NCI-H146 (cell line): ENCODE measurements at regions not wholly inside any gene's neighbourhood (a gene's known extent, or its start where the extent isn't known, plus 50 kb on each side); places are given as distances from the start of the nearest gene placed in this dataset.

Experiments used
- DNase-seq: peaks from one replicate; lab custom pipeline; 2025; lab: John Stamatoyannopoulos, UW

DNA sequence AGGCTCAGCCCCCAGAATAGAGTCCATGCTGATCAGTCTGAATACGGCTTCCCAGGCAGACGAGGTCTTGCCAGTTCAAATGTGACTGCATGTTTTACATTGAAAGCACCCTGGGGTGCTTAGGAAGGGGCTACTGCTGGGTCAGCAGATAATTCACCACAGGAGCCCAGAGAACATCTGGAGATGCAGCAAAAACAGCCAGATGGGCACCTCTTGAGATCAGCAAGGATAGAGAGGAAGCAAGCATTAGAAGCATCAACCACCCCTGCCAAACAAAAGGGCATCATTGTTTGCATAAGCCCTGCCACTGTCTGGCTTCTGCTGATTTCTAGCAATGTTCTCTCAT is 403.1 kb downstream of the RRAGC start:
- no peak for DNase-seq

DNA sequence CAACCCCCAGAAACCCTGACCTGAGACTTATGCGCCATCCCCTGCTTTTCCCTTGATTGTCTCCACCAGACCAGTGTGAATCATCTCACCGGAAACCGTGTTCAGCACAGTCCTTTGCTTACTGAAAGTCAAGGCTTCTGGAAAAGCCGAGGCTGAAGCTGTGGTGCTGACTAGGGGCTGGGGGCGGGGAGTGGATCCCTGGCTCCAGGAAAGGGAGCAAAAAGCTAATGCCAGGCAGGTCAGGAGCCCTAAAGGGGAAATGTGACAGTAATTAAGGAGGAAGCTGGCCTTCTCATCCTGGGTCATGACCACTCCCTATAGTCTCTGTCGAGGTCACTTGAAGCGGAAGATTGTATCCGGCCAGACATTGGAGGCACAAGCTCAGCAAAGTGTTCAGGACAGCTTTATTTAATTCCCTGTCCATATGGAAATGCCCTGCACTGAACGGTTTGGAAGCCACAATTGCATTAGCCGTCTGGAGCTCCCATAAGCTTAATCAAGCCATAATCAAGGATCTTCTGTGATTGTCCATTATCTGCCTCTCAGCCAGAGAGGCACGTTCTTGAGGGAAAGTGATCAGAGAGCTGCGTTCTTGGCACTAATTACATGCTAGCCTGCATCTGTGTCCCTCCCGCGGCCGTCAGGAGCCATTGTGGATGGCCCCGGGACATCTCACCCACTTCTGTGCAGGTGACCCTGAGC is 403.6 kb downstream of the RRAGC start:
- no peak for DNase-seq

DNA sequence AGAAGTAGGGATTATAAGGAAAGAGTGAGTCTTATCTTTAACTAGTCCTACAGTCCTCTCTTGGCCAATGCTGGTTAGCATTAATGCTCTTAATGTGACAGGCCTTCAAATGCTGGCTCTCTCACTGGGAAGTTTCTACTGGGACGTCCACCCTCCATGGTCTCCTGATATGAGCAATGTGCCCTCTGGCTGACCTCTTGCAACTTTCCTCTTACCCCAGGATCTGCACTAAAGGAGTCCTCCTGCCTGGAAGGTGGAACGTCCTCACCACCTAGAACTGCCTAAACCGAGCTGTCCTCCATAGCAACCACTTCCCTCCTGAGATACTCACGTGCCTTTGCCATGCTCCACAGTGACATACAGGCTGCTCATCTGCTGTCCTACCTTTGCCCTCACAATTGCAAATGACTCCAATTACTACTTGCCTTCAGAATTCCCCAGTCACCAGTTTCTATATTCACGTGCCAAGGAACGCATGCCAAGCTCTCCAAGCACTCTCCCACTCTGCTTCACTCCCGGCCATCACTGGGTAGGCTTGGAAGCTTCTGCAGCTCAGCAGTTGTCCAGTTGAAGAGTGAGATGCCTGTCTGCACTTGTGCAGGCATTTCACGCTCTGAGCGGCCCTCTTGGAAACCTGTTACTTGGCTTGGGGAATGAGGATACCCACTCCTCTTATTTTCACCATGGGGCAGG is 404.7 kb downstream of the RRAGC start:
- DNase-seq, result no peak

DNA sequence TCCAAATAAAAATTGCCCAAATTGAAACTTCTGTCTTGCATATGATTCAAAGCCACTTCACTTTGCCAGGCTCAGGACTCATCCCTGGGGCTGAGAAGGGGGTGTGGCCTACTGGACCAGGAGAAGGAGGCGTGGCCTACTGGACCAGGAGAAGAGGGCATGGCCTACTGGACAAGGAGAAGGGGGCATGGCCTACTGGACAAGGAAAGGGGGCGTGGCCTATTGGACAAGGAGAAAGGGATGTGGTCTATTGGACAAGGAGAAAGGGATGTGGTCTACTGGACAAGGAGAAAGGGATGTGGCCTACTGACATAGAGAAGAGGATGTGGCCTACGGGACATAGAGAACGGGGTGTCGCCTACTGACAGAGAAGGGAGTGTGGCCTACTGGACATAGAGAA is 405.3 kb downstream of the RRAGC start:
- no peak for DNase-seq

DNA sequence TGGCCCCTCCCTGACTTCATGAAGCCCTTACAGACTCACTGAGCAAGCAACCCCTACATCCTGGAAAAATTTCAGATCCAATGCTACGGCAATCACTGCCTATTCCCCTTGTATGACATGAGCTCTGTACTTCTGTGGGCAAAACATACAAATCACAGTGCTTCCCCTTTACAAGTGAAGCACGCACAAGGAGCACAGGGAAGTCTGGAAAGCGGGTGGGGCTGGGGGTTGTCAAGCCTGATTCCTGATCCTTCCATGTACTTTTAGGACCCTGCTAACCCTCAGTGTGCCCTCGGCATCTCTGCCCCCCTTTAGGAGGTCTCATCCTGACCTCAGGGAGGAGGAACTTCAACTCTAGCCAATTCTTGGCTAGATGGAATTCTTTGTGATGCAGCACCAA is 405.7 kb upstream of the POU3F1 start:
- no peak for DNase-seq

DNA sequence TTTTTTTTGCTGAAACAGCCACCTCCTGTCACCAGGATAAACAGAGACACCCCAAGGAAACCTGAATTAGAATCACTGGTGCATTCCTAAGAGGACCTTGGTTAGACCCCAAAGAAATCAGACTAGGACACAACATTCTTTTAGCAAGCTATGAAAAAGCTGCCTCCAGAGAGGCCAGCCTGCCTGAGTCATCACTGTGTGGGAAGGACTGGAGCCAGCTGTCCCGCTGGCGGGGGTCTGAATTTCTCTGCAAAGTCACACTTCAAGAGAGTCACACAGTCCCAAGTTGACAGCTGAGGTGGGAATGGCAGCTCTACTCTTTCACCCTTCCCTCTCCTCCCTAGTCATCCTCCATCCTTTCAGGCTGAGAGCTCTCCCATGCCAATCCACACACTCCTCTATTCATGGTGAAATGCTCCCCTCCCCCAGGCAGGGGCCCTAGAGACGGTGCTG is 405.0 kb upstream of the POU3F1 start:
- no peak for DNase-seq

DNA sequence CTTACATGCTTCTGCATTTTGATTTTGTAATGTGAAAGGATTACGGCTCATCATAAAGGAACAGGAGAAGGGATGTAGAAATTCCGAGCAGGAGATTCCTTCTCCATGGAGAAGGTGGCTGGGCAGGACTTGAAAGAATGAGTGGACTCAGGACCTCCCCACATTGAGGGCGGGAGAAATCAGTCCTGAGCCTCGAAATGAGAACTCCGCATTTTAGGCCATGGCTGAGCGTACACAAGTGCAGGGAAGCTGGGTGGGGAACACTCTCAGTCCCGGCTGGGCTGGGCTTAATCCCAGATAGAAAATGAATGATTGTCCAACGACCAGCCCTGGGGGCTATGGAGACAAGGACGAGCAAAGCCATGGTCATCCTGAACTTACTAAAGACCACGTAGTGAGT is 402.3 kb upstream of the POU3F1 start:
- no peak for DNase-seq

DNA sequence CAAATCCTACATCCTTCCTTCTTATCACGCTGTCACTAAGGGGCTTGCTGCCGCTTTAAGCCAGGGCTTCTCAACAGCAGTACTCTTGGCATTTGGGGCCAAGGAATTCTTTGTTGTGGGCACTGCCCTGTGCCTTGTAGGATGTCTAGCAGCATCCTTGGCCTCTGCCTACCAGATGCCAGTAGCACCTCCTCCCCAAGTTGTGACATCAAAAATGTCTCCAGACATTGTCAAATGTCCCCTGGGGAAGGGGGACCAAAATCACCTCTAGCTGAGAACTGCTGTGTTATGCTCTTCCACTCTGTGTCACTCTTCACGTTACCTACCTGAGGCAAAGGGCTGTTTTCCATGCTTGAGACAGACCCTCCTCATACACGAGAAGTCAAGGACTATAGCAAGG is 400.3 kb upstream of the POU3F1 start:
- DNase-seq, result no peak

DNA sequence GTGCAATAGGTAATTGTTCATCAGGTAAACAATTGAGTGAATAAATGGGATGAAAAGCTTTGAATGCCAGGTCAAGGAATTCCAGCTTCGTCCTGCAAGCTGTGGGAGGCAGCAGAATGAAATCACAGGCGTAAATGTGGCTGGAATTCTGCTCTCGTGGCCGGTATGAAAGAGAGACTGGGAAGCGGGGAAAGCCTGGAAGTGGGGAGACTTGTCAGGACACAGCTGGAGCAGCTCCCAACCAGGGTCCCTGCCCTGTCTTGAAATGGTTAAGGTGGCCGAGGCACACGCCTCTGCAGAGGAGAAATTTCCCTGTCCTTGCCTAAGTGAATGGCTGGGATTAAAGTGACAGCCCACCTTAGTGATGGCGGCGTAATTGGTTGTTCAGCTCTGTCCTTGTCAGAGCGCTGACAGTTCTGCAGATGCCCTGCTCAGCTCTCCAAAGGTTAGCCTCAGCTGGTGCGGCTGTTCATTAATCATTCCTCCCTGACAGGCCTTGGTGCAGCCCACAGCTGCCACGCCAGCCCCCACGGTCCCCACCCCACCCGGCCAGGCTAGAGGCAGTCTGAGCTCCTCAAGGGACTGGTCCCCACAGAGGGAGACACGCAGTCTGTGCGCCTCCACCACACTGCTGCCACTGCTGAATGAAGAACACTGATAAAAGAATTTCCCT is 398.3 kb upstream of the POU3F1 start:
- DNase-seq, result no peak

DNA sequence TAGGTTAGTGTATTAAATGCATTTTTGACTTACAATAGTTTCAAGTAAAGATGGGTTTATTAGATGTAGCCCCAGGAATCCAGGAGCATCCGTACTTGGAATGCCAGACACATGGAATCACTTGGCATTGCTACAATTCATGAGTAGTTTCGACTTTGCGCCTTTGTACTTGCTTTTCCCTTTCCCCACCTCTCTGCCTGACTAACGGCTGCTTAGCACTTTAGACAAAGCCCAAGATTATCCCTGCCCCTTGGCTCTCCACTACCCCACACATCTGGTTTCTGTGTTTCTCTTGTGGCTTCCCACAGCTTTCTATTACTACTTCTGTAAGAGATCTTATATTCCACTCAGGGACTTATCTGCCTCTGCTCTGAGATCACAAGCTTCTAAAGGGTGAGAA is 397.7 kb upstream of the POU3F1 start:
- DNase-seq, result no peak

DNA sequence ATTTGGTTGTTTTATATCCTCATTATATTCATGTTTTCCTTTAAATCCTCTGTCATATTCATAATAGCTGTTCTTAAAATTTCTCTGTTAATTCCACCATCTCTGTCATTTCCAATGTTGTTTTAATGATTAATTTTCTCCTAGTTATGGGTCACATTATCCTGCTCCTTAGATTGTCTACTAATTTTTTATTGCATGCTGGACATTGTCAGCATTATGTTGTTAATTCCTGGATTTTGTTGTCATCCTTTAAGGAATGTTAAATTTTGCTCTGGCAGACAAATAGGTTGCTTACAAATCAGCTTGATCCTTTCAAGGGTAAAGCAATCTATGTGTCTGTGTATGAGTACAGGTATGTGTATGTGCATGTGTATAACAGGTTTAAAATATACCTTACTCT is 393.8 kb upstream of the POU3F1 start:
- DNase-seq, result no peak

DNA sequence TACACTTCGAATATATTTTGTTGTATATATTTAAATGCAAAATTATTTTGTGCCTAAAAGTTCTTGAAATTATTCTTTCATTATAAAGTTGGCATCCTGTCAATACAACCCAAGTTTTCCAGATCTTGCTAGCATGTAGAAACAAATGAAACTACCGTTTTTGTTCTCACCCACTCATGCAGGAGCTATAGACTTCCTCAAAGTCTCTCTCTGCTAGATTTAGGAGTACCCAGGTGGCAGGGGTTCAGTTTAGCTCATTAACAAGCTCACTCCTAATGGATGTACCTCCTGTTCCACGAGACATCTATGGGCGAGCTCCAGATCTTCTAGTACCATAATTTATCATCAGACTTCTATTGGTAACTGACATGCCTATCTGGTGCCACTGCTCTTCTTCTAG is 390.2 kb upstream of the POU3F1 start:
- no peak for DNase-seq

DNA sequence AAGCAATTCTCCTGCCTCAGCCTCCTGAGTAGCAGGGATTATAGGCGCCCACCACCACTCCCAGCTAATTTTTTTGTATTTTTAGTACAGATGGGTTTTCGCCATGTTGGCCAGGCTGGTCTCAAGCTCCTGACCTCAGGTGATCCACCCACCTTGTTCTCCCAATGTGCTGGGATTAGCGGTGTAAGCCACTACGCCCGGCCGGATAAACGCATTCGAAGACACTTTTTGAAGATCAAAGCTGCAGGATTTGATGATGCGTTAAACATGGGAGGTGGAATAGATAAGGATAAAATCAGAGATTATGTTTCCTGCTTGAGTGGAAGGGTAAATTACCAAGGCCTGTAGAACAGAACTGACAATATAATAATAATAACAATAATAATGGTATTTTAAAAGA is 389.4 kb upstream of the POU3F1 start:
- no peak for DNase-seq

DNA sequence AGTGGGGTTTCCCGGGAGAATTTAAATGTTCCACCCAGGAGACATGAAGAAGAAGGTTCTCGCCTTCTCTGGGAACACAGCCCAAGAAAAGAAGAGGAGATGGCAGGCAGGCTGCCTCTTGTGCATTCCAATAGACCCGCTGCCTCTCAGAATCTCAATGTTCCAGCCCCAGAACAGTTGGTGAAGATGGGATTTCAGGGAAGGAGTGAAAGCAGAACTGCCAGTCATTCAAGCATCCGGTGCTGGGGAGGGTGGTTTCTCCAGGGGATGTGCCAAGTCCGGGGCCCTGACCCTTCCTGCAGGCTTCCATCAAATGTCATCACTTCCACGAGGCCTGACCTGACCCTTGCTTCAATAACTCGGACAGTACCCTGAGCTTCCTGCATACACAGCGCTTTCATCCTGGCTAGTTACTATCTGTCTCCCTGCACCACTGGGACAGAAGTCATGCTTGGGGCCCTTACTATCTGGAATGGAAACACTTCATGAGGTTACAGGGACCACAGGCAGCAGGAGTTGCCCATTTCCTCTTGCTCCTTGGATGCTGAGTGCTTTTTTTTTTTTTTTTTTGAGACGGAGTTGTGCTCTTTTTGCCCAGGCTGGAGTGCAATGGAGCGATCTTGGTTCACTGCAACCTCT is 386.6 kb upstream of the POU3F1 start:
- no peak for DNase-seq

DNA sequence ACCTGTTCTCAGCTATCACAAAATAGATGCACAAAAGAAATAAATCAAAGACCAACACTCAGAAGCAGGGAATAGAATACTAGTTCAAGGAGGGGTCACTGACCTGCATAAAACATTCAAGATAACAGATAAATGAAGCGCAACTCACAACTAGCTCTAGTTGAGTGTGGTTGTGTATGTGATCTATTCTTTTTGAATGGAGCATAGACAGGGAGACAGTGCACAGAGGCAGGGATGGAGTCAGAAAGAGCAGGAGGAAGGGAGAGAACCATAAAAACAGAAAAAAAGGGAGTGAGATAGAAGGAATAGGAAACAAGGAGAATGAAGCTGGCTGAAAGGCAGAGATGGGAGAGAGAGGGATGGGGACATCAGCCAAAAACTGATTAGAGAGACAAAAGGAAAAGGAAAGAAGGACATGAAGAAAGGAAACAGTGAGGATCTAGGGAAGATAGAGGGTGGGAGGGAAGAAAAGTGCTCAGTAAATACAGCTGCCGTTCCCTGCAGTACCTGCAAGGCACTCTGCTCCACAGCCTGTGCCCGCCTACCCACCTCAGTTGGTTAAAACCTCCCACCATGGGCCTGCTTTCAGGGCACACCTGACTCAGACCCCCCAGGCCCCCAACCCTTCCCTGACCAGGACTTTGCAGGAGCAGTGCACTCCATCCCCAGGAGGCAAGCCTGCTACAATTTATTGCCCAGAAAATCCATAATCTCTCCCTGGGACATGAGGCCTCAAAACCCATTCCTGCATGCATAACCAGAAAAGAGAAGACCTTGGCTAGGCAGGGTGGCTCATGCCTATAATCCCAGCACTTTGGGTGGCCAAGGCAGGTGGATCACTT is 385.2 kb upstream of the POU3F1 start:
- no peak for DNase-seq

DNA sequence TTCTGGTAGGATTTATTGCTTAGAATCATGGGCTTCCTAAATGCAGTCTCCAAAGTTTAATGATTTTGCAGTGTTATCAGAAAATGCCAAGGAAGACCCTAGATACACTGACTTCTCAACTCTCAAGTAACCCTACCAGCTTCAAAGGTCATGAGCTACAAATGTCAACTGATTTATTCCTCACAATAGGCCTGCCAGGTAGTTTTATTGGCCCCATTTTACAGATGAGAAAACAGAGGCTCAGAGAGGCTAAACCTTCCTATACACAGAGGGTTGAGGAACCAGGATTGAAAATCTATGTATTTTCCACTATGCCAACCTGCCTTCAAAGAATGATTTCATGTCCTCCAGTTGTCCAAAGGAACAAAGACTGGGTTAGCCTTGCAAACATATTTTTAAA is 384.4 kb upstream of the POU3F1 start:
- DNase-seq, result no peak

DNA sequence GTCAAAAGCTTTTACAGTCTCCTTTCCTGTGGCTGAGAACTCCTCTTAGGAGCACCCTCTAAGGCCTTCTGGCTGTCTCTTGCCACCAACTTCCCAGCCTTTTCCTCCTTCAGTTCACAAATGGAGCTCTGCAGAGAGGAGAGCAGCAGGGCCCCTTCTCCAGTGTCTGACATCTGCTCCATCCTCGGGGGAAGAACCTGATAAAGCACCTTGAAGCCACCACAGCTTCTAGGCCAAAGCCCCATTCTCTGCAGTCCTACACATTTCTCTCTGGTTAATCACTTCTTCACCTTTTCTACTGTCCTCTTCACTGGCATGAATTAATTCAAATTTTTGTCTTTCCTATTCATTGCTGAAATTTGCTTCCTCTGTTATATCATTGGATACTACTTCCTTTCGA is 378.1 kb upstream of the POU3F1 start:
- no peak for DNase-seq

DNA sequence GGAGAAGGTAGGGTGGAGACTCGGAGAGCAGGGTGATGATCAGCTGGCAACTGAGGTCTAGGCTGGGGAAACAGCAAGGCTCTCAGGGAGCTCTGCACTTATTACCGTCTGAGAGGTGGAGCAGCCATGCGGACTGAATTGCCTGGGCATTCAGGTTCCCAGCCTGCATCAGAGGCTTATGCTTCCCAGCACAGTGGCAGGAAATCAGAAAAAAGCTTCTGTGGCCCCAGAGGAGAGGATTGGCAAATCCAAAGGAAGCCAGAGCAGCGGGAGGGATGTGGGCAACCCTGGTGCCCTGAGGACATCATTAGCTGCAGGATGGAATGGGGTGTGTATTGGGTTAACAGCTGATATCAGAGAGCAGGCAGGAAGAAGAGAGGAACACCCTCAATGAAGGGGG is 374.1 kb upstream of the POU3F1 start:
- no peak for DNase-seq

DNA sequence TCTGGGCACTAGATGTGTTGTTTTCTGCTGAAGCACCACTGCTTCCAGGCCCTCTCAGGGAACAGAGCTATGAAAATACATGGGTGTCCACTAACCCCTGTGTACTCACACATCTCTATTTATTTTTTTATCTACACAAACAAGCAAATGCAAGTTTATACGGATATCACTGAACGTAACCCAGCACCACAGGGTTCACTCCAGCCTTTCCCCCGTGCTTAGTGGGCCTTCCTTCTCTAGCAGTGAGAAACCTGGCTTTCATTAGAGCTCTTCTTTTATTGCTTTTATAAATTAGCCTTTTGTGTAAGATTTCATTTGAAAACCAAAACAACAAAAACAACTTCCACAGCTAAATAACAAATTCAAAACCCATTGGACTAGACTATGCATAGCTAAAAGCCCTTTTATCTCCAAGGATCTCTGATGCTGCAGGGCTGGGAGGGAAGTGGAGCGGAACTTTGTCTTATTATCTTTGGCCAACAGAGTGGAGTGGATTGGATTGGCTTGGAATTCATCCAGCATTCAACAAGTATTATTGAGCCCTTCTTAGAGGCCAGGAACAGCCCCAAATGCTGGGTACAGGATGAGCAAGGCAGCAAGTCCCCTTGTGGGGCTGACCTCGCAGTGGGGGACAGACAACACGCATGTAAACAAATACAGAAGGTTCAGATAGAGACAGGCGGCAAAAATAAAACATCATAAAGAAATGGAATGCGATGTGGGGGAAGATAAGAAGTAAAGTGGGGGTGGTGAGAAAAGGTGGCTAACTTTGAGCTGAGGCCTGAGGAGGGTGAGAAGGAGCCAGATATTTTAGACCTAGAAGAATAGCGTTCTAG is 371.8 kb upstream of the POU3F1 start:
- no peak for DNase-seq

DNA sequence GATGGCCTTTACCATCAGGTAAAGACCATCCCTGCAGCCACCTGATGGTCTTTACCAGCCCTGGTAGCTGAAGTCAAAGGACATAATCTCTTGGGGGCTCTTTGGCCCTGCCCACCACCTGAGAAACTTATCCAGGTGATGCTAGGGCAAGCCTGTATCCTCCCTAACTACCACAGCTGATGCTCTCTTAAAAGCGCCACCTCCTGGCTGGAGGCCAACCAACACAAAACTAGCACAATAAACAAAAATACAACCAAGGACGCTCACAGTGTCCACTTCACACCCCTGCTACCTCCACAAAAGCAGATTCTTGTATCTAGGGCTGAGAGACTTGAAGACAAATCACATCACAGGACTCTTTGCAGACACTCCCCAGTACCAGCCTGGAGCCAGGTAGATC is 357.1 kb upstream of the POU3F1 start:
- DNase-seq, result no peak

DNA sequence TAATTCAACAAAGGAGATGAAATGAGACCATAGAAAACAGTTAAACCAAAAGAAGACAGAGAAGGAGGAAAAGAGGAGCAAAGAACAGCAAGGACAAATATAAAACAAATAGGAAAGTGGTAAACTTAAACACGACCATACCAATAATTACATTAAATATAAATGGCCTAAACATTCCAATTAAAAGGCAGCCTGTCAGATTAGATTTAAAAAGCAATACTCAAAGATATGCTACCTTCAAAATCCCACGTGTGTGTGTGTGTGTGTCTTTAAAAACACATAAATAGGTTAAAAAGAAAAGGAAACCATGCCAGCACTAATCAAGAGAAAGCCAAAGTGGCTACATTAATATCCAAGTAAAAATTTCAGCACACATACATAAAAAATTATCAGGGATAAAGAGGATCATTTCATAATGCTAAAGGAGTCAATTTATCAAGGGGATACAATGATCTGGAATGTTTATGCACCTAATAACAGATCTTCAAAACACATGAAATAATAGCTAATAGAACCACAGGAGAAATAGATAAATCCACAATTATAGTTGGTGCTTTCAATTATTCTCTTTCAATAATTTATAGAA is 355.7 kb upstream of the POU3F1 start:
- no peak for DNase-seq
